GM19468 (cell line): ENCODE measurements at regions not wholly inside any gene's neighbourhood (a gene's known extent, or its start where the extent isn't known, plus 50 kb on each side); places are given as distances from the start of the nearest gene placed in this dataset.
"Not testable (repeated sequence)": the region's sequence is repeated elsewhere in the genome, so short reads cannot be mapped to it uniquely, and the experiment has no call there.

Source experiments
- ATAC-seq: cut with Tn5 transposase; IDR thresholded peaks from one replicate; pipeline ENCODE4 v1.9.1; 2021; ENCODE audit warnings: mild to moderate bottlenecking, moderate library complexity, moderate number of reproducible peaks; ENCODE audit not compliant: unreplicated experiment; ENCODE audit errors: extremely low read depth

DNA sequence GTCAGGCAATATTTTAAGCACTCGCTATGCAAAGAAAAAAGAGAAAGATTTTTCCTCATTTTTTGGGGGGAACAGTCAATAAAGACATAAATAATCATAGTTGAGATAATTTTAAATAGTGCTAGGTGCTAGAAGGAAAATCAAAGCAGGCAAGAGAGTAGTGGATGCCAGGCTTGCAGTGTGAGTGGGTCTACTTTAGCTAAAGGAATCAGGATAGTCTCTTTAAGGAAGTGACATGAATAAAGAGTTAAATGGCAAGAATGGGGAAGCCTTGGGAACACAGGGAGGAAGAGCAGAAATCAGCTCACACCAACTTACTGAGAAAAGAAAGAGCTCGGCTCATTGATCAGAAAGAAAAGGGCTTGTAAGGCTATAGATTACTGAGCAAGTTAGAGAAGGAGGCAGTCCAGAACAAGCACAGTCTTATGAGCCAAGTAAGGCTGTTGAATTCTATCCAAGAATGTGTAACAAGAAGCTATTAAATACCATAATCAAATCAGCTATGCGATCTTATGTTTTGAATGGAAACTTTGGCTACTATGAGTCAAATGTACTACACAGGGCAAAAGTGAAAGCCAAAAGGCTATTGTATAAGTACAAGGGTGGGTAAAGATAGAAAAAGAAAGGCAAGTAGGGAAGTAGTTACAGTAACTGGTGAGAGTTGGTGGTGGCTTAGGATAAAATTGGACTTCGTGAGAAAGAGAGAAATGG, 833.8 kb upstream of the PIK3C3 start:
- no peak for ATAC-seq

DNA sequence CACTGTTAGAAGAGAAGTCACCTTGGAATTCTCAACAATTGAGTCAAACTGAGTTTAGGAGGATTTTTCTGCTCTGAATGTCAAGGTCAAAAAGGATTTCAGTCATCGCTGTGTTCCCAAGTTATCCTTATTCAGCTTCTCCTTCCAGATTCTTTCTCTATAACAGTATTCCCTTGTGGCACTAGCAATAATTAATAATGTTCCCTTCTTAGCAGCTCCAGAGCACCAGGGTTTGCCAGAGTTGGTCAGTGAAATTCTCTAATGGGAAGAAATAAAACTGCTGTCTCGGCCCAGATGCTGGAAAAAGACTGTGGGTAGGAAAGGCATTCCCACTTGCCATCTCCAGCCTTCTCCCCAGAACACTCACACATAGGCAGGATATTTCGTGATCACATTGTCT, 836.0 kb upstream of the PIK3C3 start:
- ATAC-seq = no peak

DNA sequence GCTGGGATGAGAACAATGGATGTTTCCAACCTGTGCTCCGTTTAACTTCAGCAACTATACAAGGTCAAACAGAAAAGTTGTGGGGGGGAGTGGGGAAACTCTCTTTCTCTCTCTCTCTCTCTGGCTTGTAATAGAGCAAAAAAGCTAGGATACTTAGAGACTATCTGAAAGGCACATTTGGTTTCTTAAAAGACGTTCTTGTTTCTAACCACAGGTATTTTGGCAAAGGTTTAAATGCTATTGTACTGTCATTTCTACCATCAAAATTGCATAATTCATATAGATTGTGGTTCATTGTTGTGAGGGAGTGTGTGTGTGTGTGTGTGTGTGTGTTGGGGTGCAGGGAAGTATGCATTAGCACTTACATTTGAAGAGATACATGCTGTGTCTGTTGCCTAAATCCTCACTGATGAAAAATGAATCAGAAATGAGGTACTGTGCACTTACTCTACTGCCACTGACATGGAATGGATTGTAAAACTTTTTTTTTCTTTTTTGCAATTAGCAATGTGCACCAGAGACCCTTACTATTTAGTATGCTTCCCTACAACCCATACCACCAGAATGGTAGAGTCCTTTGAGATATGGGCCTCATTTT, 841.0 kb upstream of the PIK3C3 start:
- no peak for ATAC-seq

DNA sequence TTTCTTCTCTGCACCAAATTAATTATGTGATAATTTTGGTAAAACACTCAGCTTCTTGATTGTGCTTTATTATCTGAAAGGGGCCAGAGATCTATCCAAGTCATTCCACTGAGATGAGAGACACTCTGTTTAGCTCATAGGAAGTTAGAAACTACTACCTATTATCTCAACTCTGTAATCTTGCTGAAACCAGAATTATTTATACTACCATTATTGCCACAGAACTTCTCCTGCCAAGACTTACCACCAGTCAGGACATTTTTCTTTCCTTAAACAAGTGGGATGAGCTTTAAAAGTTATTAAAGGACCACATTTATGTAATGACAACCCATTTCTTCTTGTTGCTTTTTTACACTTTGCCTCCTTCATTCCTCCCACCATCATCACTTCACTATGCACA, 855.6 kb upstream of the PIK3C3 start:
- no peak for ATAC-seq

DNA sequence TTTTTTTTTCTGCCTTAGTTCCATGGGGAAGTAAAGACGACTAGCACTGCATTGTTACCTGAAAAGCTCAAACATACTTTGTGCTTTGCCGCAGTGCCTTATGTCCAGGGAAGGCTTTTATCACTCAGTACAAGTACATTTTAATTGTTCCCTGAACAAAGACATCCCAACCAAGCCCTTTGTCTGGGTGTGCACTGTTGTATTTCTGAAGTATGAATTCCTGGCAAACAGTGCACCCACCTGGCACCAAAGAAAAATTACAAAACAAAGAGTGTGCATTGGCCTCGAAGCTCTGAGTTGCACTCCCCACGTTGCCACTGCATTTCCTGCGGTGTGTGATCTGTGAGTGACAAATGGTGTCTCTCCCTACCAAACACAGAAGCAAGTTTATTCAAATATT, 858.5 kb upstream of the PIK3C3 start:
- no peak for ATAC-seq

DNA sequence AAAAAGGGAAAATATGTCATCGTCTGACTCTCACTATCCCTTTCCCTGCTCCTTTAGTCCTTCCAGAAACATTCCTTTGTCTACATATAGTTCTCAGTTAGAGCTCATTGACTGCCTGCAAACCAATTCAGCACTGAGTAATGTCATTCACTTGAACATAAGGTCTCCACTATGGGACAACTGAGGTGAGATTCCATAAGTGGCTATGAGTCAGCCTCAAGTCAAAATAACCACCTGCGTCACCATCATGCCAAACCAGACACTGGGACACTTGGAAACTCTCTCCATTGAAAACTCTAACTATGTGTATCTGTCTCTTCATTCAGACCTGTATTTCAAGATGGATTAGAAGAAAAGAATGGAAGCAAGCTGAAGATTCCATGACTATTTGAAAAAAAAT, 878.0 kb upstream of the PIK3C3 start:
- no peak for ATAC-seq

DNA sequence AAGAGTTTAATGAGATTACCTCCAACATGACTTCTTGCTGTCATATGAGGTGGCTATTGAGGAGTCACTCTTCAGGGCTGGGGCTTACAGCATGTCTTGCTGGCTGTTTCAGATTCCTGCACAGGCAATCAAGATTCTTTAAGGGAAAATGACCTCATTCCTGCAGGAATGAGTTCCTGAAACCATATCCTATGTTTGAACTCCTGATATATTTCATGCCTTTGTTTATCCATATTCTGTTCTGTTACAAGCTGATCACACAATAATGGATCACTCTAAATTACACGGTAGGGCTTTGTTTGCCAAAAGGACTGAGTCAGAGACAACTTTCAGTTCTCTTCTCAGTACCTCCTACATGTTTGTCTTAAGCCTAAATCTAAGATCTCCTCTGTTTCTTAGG, 879.8 kb upstream of the PIK3C3 start:
- no peak for ATAC-seq

DNA sequence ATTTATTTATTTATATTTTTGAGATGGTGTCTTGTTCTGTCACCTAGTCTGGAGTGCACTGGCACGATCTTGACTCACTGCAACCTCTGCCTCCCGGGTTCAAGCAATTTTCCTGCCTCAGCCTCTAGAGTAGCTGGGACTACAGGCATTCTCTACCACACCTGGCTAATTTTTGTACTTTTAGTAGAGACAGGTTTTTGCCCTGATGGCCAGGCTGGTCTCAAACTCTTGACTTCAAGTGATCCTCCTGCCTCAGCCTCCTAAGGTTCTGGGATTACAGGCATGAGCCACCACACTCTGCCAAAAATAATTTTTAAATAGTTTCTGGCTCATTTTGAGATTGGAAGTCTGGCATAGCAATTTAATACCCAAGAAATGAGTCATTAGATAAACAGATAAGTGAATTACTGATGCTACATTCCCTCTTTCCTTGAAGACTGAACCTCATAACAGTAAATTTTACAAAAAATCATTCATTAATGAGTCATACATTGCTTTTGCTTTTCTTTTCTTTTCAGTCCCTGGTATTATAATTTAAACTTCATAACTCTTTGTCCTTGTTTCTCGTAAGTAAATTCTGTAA, 881.6 kb upstream of the PIK3C3 start:
- ATAC-seq = no peak

DNA sequence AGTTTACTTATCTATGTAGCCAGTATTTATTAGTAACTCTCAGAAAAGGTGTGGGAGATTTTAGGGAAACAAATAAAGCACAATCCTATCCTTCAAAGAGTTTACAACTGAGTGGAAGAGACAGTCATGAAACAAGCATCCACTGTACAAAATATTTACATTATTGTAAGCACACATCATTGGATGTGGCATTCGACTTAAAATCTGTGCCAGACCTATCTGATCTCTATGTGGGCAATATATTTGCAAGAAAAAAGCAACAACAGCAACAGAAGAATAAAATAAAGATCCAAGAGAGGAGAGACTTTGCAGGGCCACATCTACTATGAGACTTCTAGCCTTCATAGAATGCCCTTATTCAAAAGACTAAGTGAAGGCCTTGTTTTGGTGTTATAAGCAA, 882.1 kb upstream of the PIK3C3 start:
- no peak for ATAC-seq

DNA sequence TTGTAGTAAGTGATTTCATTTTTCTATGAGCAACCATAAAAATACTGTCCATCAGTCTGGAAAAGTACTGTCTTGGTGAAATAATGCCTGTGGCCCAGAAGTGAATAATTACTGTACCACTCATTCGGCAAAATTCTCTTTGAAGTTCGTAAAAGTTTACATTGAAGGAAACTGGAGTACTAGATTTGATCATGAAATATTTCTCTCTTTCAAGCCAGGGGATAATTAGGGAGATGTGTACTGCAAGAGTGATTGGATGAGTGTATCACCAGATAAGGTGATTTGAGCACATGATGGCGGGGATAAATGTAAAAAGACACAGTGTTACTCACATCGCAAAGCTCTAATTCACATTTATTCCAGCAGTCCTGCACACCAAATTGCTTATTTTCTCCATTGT, 883.2 kb upstream of the PIK3C3 start:
- ATAC-seq = no peak

DNA sequence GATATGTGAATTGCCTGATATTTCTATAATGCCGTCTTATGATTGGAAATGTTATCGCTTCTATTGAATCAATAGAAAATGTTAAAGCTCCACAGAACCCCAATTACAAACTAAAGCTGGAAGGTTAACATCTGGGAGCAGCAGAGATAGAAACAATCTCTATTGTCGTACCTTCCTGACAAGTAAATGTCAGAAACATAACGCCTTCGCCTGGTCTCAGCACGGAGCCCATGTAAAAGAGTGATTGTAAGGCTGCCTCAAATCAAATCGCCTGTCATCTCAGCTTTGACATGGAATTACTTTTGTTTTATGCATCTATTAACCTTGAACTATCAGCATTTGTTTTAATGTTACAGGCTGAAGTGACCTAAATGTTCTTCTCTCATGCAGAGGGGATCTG, 885.9 kb upstream of the PIK3C3 start:
- no peak for ATAC-seq

DNA sequence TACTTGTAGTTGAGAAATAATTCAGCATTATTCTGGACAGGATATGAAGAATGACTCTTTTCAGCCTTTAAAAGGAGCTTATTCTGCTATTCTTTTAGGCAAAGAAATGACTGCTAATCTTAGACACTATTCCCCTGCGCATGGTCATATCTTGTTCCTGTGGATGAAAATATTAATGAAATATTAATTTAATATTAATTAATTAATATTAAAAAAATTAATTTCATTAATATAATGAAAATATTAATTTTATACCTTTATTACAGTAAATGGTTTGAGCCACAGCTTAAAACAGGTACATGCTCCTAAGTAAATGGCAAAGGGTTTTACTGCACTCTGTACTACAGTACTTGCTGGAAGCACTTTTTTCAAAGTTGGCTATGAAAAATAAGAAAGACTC, 890.1 kb upstream of the PIK3C3 start:
- no peak for ATAC-seq

DNA sequence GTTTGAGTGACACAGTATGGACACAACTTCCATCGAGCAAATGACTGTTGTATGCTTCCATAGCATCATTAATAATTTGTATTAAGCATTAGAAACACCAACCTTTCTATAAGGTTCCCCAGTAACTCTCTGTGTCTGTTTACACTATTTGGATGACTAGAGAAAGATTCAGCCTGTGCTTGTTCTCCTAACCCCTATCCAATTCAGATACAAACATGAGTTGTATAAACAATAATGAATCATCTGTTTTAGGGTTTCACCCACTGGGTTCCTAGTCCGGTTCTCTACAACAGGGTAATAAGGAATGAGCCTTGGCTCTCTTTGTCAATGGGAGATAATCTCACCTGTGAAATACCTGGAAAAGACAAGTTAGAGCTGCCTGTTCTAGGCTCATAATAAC, 894.1 kb upstream of the PIK3C3 start:
- no peak for ATAC-seq

DNA sequence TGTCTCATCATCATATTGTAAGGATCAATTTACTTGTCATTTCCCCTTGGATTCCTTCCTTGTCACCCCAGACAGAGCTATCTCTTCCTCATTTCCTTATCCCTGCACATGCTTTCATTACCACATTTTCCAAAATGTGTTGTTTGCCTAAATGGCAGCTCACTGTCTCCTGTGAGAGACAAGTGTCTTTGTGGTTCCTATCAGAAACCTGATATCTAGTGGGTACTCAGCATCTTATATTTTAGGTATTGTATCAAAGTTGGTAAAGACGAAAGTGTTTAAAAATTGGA, 896.0 kb upstream of the PIK3C3 start:
- no peak for ATAC-seq

DNA sequence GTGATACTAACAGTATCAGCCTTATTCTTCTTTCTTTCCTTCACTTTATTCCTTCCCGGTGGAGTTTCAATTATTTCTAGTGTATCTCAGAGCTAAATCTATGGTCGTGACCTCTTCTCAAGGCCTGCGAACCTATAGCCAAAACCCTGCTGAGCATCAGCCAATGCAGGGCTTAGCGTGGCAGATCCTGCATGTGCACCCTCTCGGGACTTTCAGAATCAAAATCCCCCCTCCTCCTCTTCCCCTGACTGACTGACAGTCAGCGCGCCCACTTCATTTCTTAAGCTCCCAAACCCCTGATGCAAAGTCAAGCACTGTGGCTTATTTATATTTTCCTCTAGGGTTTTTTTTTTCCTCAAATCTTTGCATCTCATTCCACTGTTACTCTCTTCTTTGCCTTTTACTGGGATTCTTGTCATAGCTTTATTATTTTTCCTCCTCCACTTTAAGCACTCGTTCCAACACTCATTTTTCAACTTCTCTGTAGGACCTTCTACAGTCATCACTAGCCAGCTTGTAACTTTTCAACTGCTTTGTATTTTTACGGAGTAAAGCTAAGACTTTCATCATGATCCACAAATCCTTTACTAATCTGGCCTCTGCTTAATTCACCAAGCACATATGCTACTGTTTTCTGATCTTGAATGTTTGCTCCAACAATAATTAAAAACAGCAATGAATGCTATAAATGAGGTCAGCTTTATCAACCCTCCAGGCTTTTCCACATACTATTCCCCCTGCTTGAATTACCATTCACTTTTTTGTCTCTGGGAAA, 896.5 kb upstream of the PIK3C3 start:
- ATAC-seq = no peak

DNA sequence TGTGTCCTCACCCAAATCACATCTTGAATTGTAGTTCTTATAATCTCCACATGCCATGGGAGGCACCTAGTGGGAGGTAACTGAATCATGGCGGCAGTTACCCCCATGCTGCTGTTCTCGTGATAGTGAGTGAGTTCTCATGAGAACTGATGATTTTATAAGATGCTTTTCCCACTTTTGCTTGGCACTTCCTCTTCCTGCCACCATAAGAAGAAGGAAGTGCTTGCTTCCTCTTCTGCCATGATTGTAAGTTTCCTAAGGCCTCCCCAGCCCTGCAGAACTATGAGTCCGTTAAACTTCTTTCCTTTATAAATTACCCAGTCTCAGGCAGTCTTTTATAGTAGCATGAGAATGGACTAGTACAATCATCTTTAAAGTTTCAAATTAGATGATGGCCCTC, 902.4 kb upstream of the PIK3C3 start:
- no peak for ATAC-seq

DNA sequence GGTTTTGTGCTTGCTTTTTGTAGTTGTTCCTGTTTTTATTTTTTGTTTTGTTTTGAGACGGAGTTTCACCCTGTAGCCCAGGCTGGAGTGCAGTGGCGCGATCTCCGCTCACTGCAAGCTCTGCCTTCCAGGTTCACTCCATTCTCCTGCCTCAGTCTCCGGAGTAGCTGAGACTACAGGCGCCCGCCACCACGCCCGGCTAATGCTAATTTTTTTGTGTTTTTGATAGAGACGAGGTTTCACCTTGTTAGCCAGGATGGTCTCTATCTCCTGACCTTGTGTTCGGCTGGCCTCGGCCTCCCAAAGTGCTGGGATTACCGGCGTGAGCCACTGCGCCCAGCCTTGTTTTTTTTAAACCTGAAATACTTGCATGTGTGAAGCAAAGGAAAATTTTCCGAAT, 908.8 kb upstream of the PIK3C3 start:
- not testable (repeated sequence) for ATAC-seq

DNA sequence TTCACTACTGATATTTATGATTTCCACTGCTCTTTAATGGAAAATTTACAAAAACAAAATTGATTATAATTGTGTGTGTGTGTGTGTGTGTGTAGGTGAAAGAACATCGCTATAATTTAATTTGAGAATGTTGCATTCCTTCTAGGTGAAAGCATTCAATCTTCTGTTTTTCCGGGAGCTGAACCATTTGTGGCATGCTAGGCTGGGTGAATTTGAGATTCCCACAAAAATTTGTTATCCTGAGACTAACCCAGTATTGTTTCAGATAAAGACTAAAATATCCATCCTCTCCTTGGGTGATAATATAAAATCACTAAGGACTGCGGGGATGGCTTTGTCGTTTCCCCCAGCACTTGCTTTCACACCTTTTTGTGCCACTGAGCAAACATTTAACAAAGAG, 911.2 kb upstream of the PIK3C3 start:
- no peak for ATAC-seq

DNA sequence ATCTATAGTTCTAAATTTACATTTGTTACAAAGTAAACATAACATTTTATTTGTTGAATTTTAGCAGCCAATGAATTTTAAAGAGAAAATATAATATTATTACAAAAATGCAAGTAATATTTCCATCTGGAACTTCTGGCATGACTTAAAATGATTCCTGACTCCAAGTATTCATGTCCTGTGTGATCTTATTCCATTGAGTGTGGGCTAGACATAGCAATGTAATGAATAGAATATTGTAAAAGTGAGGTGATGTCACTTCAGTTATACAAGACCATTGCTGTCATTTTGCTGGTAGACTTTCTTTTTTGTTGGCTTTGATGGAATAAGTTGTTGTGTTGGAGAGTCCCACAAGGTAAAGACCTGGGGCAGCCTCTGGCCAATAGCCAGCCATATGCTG, 912.2 kb upstream of the PIK3C3 start:
- ATAC-seq = no peak

DNA sequence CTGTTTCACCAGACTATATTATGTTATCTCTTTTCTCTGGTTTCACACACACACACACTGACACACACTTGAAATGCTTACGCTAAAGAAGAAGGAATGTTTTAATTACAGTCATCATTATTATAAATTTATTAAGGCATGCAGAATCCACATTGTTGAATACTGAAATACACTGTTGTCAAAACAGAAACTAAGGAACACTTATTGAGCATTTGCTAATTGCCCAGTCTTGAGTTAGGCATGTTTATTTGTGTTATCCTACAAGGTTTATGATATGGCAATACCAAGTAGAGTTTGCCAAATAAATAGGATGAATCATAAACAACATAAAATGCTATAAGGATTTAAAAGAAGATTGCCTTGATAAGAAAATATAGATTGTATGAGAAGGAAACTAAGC, 917.0 kb upstream of the PIK3C3 start:
- no peak for ATAC-seq

DNA sequence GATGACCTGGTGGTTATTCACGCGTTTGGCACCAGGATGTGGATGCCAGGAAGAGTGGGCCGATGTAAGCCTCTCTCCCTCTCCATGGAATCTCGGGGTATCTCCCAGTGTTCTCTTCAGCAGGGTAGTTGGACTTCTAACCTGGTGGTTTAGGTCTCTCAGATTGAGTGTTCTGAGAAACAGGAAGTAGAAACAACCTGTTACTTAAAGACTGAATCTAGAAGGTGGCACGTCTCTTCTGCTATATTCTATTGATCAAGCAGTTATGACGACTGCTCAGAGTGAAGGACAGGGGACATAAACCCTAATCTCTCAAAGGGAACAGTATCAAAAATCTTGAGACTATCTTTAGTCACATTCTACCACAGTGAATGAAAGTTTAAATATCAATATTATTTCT, 918.7 kb upstream of the PIK3C3 start:
- no peak for ATAC-seq

DNA sequence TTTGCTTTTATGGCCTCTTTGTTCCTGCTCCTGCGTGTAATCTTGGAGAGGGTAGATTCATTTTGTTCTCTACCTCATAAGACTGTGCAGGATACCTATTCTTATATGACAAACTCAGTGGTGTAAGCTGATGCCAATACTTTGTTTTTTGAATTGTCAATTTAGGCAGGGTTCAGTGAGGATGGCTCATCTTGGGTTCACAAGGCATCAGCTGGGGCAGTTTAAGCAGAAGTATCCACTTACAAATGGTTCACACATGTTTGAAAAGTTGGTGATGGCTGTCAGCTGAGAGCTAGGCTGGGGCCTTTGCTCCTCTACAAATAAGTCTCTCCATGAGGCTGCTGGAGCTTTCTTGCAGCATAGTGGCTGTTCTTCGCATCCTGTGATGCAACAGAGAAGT, 920.6 kb upstream of the PIK3C3 start:
- no peak for ATAC-seq
